Activated T-helper 2 cell treated with anti-CD3 and anti-CD28 coated beads, Interferon-gamma antibody, Interleukin-2, Interleukin-4, amounts not matched to agents 10 μg/mL and 5 μg/mL and 100 μg/mL, durations not matched to agents 14 hours and 24 hours and 36 hours (primary cell): ENCODE measurements at regions not wholly inside any gene's neighbourhood (a gene's known extent, or its start where the extent isn't known, plus 50 kb on each side); places are given as distances from the start of the nearest gene placed in this dataset.
"Not testable (repeated sequence)": the region's sequence is repeated elsewhere in the genome, so short reads cannot be mapped to it uniquely, and the experiment has no call there.

Source experiments
- DNase-seq: peaks from one replicate; pipeline ENCODE4 v3.0.0; 2021; ENCODE audit warnings: low spot score
- H3K27ac Mint-ChIP-seq: one replicate; pipeline ENCODE4 v1.8.0; 2021; ENCODE audit warnings: mixed read lengths
- H3K27me3 Mint-ChIP-seq: one replicate; pipeline ENCODE4 v1.8.0; 2021; ENCODE audit warnings: low read depth, mixed read lengths
- H3K36me3 Mint-ChIP-seq: one replicate; pipeline ENCODE4 v1.8.0; 2021; ENCODE audit warnings: low read depth, mixed read lengths
- H3K4me1 Mint-ChIP-seq: one replicate; pipeline ENCODE4 v1.8.0; 2021; ENCODE audit warnings: low read depth, mixed read lengths
- H3K4me3 Mint-ChIP-seq: one replicate; pipeline ENCODE4 v1.8.0; 2021; ENCODE audit warnings: low read depth, mild to moderate bottlenecking, moderate library complexity, mixed read lengths
- H3K9me3 Mint-ChIP-seq: one replicate; pipeline ENCODE4 v1.8.0; 2021; ENCODE audit warnings: mixed read lengths
- intact Hi-C: fragments of 100-400 bp; cut with micrococcal nuclease; formaldehyde crosslinking; loops from one replicate; pipeline ENCODE4 v1.15.1; 2023

GRCh38 chr4:141458501-141458900 is 177.9 kb upstream of the IL15 start:
- no peak overlapping the region for H3K4me3 Mint-ChIP-seq
- no peaks in the 10 kb centered on the region for H3K9me3 Mint-ChIP-seq
- intact Hi-C loops: no loop called here
- DNase-seq: no peak
- no peak overlapping the region for H3K27ac Mint-ChIP-seq
- no peaks in the 10 kb centered on the region for H3K4me1 Mint-ChIP-seq
- no peaks in the 10 kb centered on the region for H3K27me3 Mint-ChIP-seq
- no peaks in the 10 kb centered on the region for H3K36me3 Mint-ChIP-seq

GRCh38 chr4:141459020-141459419 is 177.4 kb upstream of the IL15 start:
- H3K9me3 Mint-ChIP-seq: no peaks in the 10 kb centered on the region
- H3K27ac Mint-ChIP-seq: no peak overlapping the region
- no peaks in the 10 kb centered on the region for H3K4me1 Mint-ChIP-seq
- intact Hi-C loops: no loop called here
- no peaks in the 10 kb centered on the region for H3K27me3 Mint-ChIP-seq
- no peak for DNase-seq
- H3K4me3 Mint-ChIP-seq: no peak overlapping the region
- no peaks in the 10 kb centered on the region for H3K36me3 Mint-ChIP-seq

- intact Hi-C loops: no loop called here
- Mint-ChIP-seq H3K4me3 (no peak overlapping the region), H3K27me3 (no peaks in the 10 kb centered on the region)
These were observed 174.0 kb upstream of the IL15 start for GRCh38 chr4:141462361-141462760.

GRCh38 chr4:141463678-141464077 is 172.7 kb upstream of the IL15 start:
- no peak overlapping the region for H3K4me3 Mint-ChIP-seq
- no peaks in the 10 kb centered on the region for H3K4me1 Mint-ChIP-seq

More at GRCh38 chr4:141462361-141462760, 174.0 kb upstream of the IL15 start:
- no peaks in the 10 kb centered on the region for H3K36me3 Mint-ChIP-seq
- DNase-seq: no peak
- H3K9me3 Mint-ChIP-seq: no peaks in the 10 kb centered on the region
- H3K27ac Mint-ChIP-seq: no peak overlapping the region
- no peaks in the 10 kb centered on the region for H3K4me1 Mint-ChIP-seq

GRCh38 chr4:141464366-141464765 is 172.0 kb upstream of the IL15 start:
- Mint-ChIP-seq H3K27ac (no peak overlapping the region), H3K4me3 (no peak overlapping the region), H3K4me1 (no peaks in the 10 kb centered on the region), H3K9me3 (no peaks in the 10 kb centered on the region), H3K36me3 (no peaks in the 10 kb centered on the region), H3K27me3 (no peaks in the 10 kb centered on the region)
- no peak for DNase-seq
- intact Hi-C loops: no loop called here

More at GRCh38 chr4:141463678-141464077, 172.7 kb upstream of the IL15 start:
- intact Hi-C loops: no loop called here
- DNase-seq: no peak
- no peaks in the 10 kb centered on the region for H3K9me3 Mint-ChIP-seq
- no peaks in the 10 kb centered on the region for H3K27me3 Mint-ChIP-seq
- H3K36me3 Mint-ChIP-seq: no peaks in the 10 kb centered on the region
- H3K27ac Mint-ChIP-seq: no peak overlapping the region

- Mint-ChIP-seq H3K27ac (no peak overlapping the region), H3K4me3 (no peak overlapping the region)
- intact Hi-C loops: no loop called here
These were observed 171.2 kb upstream of the IL15 start for GRCh38 chr4:141465171-141465570.

GRCh38 chr4:141467225-141467624 is 169.2 kb upstream of the IL15 start:
- H3K27ac Mint-ChIP-seq: no peak overlapping the region

More at GRCh38 chr4:141465171-141465570, 171.2 kb upstream of the IL15 start:
- Mint-ChIP-seq H3K4me1 (no peaks in the 10 kb centered on the region), H3K36me3 (no peaks in the 10 kb centered on the region), H3K27me3 (no peaks in the 10 kb centered on the region), H3K9me3 (no peaks in the 10 kb centered on the region)
- DNase-seq: no peak

GRCh38 chr4:141469392-141469791 is 167.0 kb upstream of the IL15 start:
- H3K9me3 Mint-ChIP-seq: no peaks in the 10 kb centered on the region
- intact Hi-C loops: no loop called here
- H3K4me1 Mint-ChIP-seq: no peaks in the 10 kb centered on the region
- no peak for DNase-seq
- H3K36me3 Mint-ChIP-seq: no peaks in the 10 kb centered on the region
- no peaks in the 10 kb centered on the region for H3K27me3 Mint-ChIP-seq
- H3K27ac Mint-ChIP-seq: no peak overlapping the region
- no peak overlapping the region for H3K4me3 Mint-ChIP-seq

More at GRCh38 chr4:141467225-141467624, 169.2 kb upstream of the IL15 start:
- Mint-ChIP-seq H3K4me1 (no peaks in the 10 kb centered on the region), H3K36me3 (no peaks in the 10 kb centered on the region), H3K27me3 (no peaks in the 10 kb centered on the region), H3K9me3 (no peaks in the 10 kb centered on the region), H3K4me3 (no peak overlapping the region)
- DNase-seq: no peak
- intact Hi-C loops: no loop called here

- intact Hi-C loops: no loop called here
- Mint-ChIP-seq H3K4me3 (no peak overlapping the region), H3K36me3 (no peaks in the 10 kb centered on the region), H3K27ac (no peak overlapping the region), H3K4me1 (no peaks in the 10 kb centered on the region), H3K9me3 (no peaks in the 10 kb centered on the region), H3K27me3 (no peaks in the 10 kb centered on the region)
- no peak for DNase-seq
These were observed 163.3 kb upstream of the IL15 start for GRCh38 chr4:141473026-141473540.

GRCh38 chr4:141473952-141474351 is 162.4 kb upstream of the IL15 start:
- H3K9me3 Mint-ChIP-seq: no peaks in the 10 kb centered on the region
- no peaks in the 10 kb centered on the region for H3K36me3 Mint-ChIP-seq
- intact Hi-C loops: no loop called here
- H3K4me3 Mint-ChIP-seq: no peak overlapping the region
- H3K27me3 Mint-ChIP-seq: no peaks in the 10 kb centered on the region
- no peak overlapping the region for H3K27ac Mint-ChIP-seq
- no peak for DNase-seq
- H3K4me1 Mint-ChIP-seq: no peaks in the 10 kb centered on the region

GRCh38 chr4:141480950-141481349 is 155.4 kb upstream of the IL15 start:
- H3K9me3 Mint-ChIP-seq: peaks cover 33% of the 10 kb centered on the region
- H3K27me3 Mint-ChIP-seq: no peaks in the 10 kb centered on the region
- intact Hi-C loops: no loop called here
- no peaks in the 10 kb centered on the region for H3K4me1 Mint-ChIP-seq
- no peak overlapping the region for H3K4me3 Mint-ChIP-seq
- H3K27ac Mint-ChIP-seq: no peak overlapping the region
- H3K36me3 Mint-ChIP-seq: no peaks in the 10 kb centered on the region
- DNase-seq: no peak

GRCh38 chr4:141484298-141484697 is 152.1 kb upstream of the IL15 start:
- H3K4me1 Mint-ChIP-seq, H3K36me3 Mint-ChIP-seq, H3K27ac Mint-ChIP-seq, intact Hi-C loops, H3K4me3 Mint-ChIP-seq, DNase-seq, H3K27me3 Mint-ChIP-seq: not testable (repeated sequence)
- H3K9me3 Mint-ChIP-seq: peaks cover 37% of the 10 kb centered on the region

GRCh38 chr4:141486375-141486997 is 149.9 kb upstream of the IL15 start:
- DNase-seq: no peak
- intact Hi-C loops: no loop called here
- H3K4me1 Mint-ChIP-seq: no peaks in the 10 kb centered on the region
- H3K27me3 Mint-ChIP-seq: no peaks in the 10 kb centered on the region
- H3K4me3 Mint-ChIP-seq: no peak overlapping the region
- peaks cover 17% of the 10 kb centered on the region for H3K9me3 Mint-ChIP-seq
- H3K27ac Mint-ChIP-seq: no peak overlapping the region
- H3K36me3 Mint-ChIP-seq: no peaks in the 10 kb centered on the region

GRCh38 chr4:141497627-141498026 is 138.8 kb upstream of the IL15 start:
- no peaks in the 10 kb centered on the region for H3K9me3 Mint-ChIP-seq
- H3K4me1 Mint-ChIP-seq: no peaks in the 10 kb centered on the region
- no peaks in the 10 kb centered on the region for H3K27me3 Mint-ChIP-seq
- H3K27ac Mint-ChIP-seq: no peak overlapping the region
- DNase-seq: no peak
- intact Hi-C loops: no loop called here
- no peak overlapping the region for H3K4me3 Mint-ChIP-seq
- no peaks in the 10 kb centered on the region for H3K36me3 Mint-ChIP-seq
